CD8-positive, alpha-beta memory T cell (primary cell): ENCODE measurements at regions not wholly inside any gene's neighbourhood (a gene's known extent, or its start where the extent isn't known, plus 50 kb on each side); places are given as distances from the start of the nearest gene placed in this dataset.
"Not testable (repeated sequence)": the region's sequence is repeated elsewhere in the genome, so short reads cannot be mapped to it uniquely, and the experiment has no call there.

Experiments used
- CTCF ChIA-PET: fragments of 350-600 bp; sonication (Branson Sonifier 250); formaldehyde crosslinking; loops from one replicate; lab custom pipeline; 2021; ENCODE audit warnings: antibody characterized with exemption; lab: Charles Lee
- POLR2A ChIA-PET: fragments of 350-600 bp; sonication (Branson Sonifier 250); formaldehyde crosslinking; loops from one replicate; lab custom pipeline; 2021; ENCODE audit warnings: antibody characterized with exemption; lab: Charles Lee
- DNase-seq, 5 donors: peaks; one replicate each; pipeline versions ENCODE4 v3.0.0 to v3.0.0-alpha.2; 2020 to 2022; ENCODE audit warnings: mixed read lengths in 1 of 5
- H3K27ac ChIP-seq: one replicate; pipeline ENCODE4 v1.7.0; 2013; ENCODE audit warnings: low read depth, mild to moderate bottlenecking, low read length, moderate library complexity
- H3K27me3 ChIP-seq: 2 replicates; pipeline ENCODE4 v1.7.0; 2013; ENCODE audit warnings: low read length, mild to moderate bottlenecking; ENCODE audit not compliant: insufficient read depth, poor library complexity, severe bottlenecking
- H3K36me3 ChIP-seq: 2 replicates; pipeline ENCODE4 v1.7.0; 2013; ENCODE audit warnings: mild to moderate bottlenecking, low read length, moderate library complexity; ENCODE audit not compliant: insufficient read depth
- H3K4me1 ChIP-seq: 2 replicates; pipeline ENCODE4 v1.7.0; 2013; ENCODE audit warnings: mild to moderate bottlenecking, low read length, moderate library complexity; ENCODE audit not compliant: insufficient read depth
- H3K4me3 ChIP-seq: 2 replicates; pipeline ENCODE4 v1.7.0; 2013; ENCODE audit warnings: mild to moderate bottlenecking, low read length
- H3K9me3 ChIP-seq: 2 replicates; pipeline ENCODE4 v1.7.0; 2013; ENCODE audit warnings: mild to moderate bottlenecking, low read length
- H3K27ac Mint-ChIP-seq, 8 donors: one replicate each; pipeline ENCODE4 v1.8.0; 2020 to 2021; ENCODE audit warnings: mixed read lengths in 8 of 8, mild to moderate bottlenecking in 6 of 8, inconsistent platforms in 3 of 8, moderate library complexity in 3 of 8
- H3K27me3 Mint-ChIP-seq, 2 donors: one replicate each; pipeline ENCODE4 v1.8.0; 2020 to 2021; ENCODE audit warnings: mixed read lengths in 2 of 2, mild to moderate bottlenecking in 1 of 2, moderate library complexity in 1 of 2
- H3K36me3 Mint-ChIP-seq, 3 donors: one replicate each; pipeline ENCODE4 v1.8.0; 2020 to 2021; ENCODE audit warnings: mixed read lengths in 3 of 3, inconsistent platforms in 1 of 3, mild to moderate bottlenecking in 1 of 3
- H3K4me1 Mint-ChIP-seq, 3 donors: one replicate each; pipeline ENCODE4 v1.8.0; 2020 to 2021; ENCODE audit warnings: mixed read lengths in 3 of 3, inconsistent platforms in 1 of 3, mild to moderate bottlenecking in 1 of 3
- H3K4me3 Mint-ChIP-seq, 7 donors: one replicate each; pipeline ENCODE4 v1.8.0; 2020 to 2021; ENCODE audit warnings: mixed read lengths in 7 of 7, mild to moderate bottlenecking in 6 of 7, moderate library complexity in 4 of 7, inconsistent platforms in 2 of 7
- H3K9me3 Mint-ChIP-seq, 5 donors: one replicate each; pipeline ENCODE4 v1.8.0; 2020 to 2022; ENCODE audit warnings: mixed read lengths in 5 of 5, mild to moderate bottlenecking in 3 of 5, moderate library complexity in 2 of 5, inconsistent platforms in 1 of 5

DNA sequence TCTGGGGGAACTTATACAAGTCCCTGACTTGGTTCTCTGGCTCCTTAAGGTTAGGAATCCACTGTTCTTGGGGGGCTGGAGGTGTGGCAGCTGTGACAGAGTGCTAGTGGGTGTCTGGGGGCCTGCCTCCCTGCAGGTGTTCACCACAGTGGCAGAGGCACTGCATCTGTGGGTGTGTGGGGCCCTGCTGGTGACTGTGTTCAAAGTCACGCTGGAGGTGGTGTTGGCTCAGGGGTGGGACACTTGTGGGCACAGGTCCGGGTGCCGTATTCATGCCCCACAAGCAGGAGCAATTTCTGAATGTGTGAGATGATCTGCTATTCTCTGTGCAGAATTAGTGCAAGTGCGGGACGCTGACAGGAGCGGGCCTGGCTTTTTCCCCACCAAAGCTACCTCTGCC is 152.5 kb downstream of the POTEB start:
- H3K27ac ChIP-seq, H3K4me1 ChIP-seq, H3K36me3 Mint-ChIP-seq, H3K9me3 Mint-ChIP-seq, H3K4me3 Mint-ChIP-seq, CTCF ChIA-PET, H3K4me3 ChIP-seq, H3K36me3 ChIP-seq, POLR2A ChIA-PET, H3K4me1 Mint-ChIP-seq, H3K27me3 Mint-ChIP-seq, H3K27ac Mint-ChIP-seq, H3K9me3 ChIP-seq, H3K27me3 ChIP-seq: not testable (repeated sequence)
- DNase-seq, result peak in 1 of 5 donors; percentile 19

DNA sequence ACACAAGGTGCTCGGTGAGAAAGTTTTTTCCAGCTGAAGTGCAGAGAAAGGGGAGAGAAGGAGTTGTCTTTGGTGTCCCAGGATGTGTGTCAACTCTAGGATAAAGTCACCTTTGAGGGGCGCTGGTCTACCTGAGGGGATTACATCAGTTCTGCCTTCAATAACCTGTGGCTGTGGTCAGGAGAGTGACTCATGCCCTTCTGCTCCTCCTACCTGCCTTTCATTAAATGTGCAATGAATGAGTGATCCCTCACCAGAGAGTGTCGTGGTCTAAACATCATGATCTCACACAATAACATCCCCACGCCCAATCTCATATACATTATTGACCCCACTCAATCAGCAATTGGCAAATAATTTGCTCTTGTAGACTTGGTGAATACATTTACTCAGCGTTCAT is 156.4 kb downstream of the POTEB start:
- H3K36me3 Mint-ChIP-seq, H3K27ac Mint-ChIP-seq, H3K4me3 ChIP-seq, H3K27me3 Mint-ChIP-seq, DNase-seq, H3K4me3 Mint-ChIP-seq, CTCF ChIA-PET, H3K36me3 ChIP-seq, H3K4me1 Mint-ChIP-seq, POLR2A ChIA-PET, H3K9me3 Mint-ChIP-seq, H3K27me3 ChIP-seq, H3K9me3 ChIP-seq, H3K4me1 ChIP-seq, H3K27ac ChIP-seq: not testable (repeated sequence)

DNA sequence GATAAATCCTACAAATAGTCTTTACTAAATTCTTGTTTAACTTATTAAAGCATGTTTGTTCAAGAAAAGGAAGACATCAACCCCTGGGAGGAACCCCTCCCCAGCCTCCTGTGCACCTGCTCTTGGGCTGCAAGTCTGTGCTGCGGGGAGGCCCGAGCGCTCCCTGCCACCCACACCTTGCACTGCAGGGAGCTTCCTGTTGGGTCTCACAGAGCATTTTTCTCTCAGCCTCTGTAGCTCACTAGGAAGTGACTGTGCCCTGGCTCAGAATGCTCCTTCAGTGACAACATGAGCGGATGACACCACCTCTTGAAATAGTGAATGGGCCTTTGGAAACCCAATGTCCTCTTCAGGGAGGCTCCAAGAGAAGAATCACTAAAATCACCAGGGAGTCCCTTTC is 158.8 kb downstream of the POTEB start:
- H3K4me3 Mint-ChIP-seq, H3K27ac Mint-ChIP-seq, H3K9me3 Mint-ChIP-seq, H3K27me3 Mint-ChIP-seq, H3K4me3 ChIP-seq, POLR2A ChIA-PET, H3K27ac ChIP-seq, H3K36me3 Mint-ChIP-seq, H3K4me1 Mint-ChIP-seq, H3K27me3 ChIP-seq, H3K9me3 ChIP-seq, H3K36me3 ChIP-seq, H3K4me1 ChIP-seq, CTCF ChIA-PET, DNase-seq: not testable (repeated sequence)

DNA sequence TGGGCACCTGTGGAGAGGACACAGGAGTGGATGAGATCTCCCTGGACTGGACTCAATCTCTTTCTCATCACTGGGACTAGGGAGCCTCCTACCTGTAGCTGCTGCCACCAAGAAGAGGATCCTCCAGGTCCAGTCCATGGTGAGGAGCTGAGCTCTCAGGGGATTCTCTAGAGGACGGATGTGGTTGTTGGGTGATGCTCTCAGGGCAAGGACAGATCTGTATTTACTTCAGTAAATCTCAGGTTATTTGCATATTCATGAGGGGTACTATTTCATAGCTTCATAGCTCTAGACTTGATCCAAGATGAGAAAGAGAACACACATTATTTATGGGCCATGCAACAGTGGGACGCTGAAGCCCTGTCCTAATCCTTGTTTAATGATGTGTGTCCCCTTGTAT is 159.4 kb downstream of the POTEB start:
- H3K27me3 ChIP-seq, H3K36me3 Mint-ChIP-seq, CTCF ChIA-PET, DNase-seq, H3K4me1 Mint-ChIP-seq, H3K4me3 ChIP-seq, H3K9me3 Mint-ChIP-seq, H3K4me1 ChIP-seq, H3K27me3 Mint-ChIP-seq, H3K9me3 ChIP-seq, H3K4me3 Mint-ChIP-seq, H3K27ac ChIP-seq, POLR2A ChIA-PET, H3K27ac Mint-ChIP-seq, H3K36me3 ChIP-seq: not testable (repeated sequence)

DNA sequence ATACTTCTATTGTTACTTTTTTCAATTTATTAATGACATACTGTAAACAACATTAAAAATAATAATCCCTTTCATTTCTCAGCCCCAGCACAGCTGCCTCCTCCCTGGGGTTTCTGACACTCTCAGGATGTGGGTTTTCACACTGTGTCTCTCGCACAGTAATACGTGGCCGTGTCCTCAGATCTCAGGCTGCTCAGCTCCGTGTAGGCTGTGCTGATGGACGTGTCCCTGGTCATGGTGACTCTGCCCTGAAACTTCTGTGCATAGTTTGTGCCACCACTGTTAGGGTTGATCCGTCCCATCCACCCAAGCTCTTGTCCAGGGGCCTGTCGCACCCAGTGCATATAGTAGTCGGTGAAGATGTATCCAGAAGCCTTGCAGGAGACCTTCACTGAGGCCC is 159.9 kb downstream of the POTEB start:
- H3K4me1 ChIP-seq, CTCF ChIA-PET, H3K4me3 Mint-ChIP-seq, H3K4me1 Mint-ChIP-seq, H3K27me3 Mint-ChIP-seq, H3K27ac ChIP-seq, H3K36me3 ChIP-seq, H3K36me3 Mint-ChIP-seq, H3K27me3 ChIP-seq, DNase-seq, H3K9me3 Mint-ChIP-seq, H3K27ac Mint-ChIP-seq, POLR2A ChIA-PET, H3K4me3 ChIP-seq, H3K9me3 ChIP-seq: not testable (repeated sequence)

DNA sequence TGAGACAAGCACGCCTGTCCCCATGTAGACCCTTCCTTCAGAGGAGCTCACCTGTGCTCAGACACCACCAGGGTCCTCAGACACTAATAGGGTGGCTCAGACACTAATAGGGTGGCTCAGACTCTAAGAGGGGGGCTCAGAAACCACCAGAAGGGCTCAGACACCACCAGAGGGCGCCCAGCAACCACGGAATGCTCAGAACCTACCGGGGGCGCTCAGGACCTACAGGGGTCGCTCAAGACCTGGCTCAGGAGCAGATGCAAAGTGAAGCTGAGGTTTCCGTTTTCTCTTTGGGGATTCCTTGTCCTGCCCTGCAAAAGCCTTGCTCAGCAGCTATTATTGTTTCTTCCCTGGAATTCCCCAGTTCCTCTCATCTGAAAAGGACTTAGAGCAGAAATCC is 172.1 kb downstream of the POTEB start:
- H3K9me3 Mint-ChIP-seq, H3K27ac Mint-ChIP-seq, POLR2A ChIA-PET, H3K4me3 ChIP-seq, H3K4me3 Mint-ChIP-seq, H3K4me1 ChIP-seq, DNase-seq, H3K36me3 ChIP-seq, H3K27me3 Mint-ChIP-seq, CTCF ChIA-PET, H3K4me1 Mint-ChIP-seq, H3K9me3 ChIP-seq, H3K27me3 ChIP-seq, H3K36me3 Mint-ChIP-seq, H3K27ac ChIP-seq: not testable (repeated sequence)

DNA sequence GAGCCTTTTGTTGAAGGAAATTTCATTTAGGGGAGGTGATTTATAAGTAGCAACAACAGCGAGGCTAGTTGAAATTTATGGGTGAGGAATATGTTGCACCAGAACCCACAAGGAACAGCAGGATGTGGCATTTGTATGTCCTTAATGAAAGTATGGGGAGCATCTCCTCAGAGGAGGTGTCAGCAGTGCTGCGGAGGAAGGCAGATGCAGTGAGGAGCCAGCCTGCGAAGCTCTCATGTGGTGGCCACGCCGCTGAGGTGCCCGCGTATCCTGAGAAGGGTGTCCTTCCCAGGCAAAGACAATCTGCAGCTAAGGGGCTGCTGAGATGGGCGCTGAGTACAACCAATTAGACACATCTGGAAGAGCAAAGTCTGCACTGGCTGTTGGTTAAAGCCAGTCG is 178.9 kb downstream of the POTEB start:
- H3K27ac Mint-ChIP-seq, H3K36me3 ChIP-seq, H3K9me3 ChIP-seq, DNase-seq, H3K4me1 Mint-ChIP-seq, H3K27me3 ChIP-seq, H3K4me1 ChIP-seq, H3K9me3 Mint-ChIP-seq, H3K27me3 Mint-ChIP-seq, H3K4me3 ChIP-seq, H3K36me3 Mint-ChIP-seq, H3K27ac ChIP-seq, POLR2A ChIA-PET, CTCF ChIA-PET, H3K4me3 Mint-ChIP-seq: not testable (repeated sequence)

DNA sequence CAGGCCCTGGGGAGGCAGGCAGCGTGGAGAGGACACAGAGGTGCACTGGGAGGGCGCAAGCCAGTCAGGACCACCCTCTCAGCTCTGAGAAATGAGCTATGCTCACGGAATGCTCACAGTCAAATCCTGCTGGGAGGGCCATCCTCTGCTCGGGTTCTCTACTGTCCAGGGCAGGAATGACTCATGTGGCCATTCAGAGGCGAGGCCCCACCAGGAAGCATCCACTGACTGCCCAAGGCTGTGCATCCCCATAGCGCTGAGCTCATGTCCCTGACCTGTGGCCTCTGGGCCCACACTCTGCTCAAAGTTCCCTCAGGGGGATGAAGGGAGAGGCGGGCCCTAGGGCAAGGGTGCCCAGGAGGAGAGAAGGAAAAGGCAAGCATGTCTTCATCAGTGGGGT is 182.4 kb downstream of the POTEB start:
- H3K27ac Mint-ChIP-seq, H3K4me1 ChIP-seq, H3K9me3 Mint-ChIP-seq, H3K27ac ChIP-seq, H3K27me3 Mint-ChIP-seq, DNase-seq, H3K36me3 ChIP-seq, H3K4me3 ChIP-seq, H3K4me1 Mint-ChIP-seq, CTCF ChIA-PET, H3K36me3 Mint-ChIP-seq, H3K27me3 ChIP-seq, H3K9me3 ChIP-seq, POLR2A ChIA-PET, H3K4me3 Mint-ChIP-seq: not testable (repeated sequence)

DNA sequence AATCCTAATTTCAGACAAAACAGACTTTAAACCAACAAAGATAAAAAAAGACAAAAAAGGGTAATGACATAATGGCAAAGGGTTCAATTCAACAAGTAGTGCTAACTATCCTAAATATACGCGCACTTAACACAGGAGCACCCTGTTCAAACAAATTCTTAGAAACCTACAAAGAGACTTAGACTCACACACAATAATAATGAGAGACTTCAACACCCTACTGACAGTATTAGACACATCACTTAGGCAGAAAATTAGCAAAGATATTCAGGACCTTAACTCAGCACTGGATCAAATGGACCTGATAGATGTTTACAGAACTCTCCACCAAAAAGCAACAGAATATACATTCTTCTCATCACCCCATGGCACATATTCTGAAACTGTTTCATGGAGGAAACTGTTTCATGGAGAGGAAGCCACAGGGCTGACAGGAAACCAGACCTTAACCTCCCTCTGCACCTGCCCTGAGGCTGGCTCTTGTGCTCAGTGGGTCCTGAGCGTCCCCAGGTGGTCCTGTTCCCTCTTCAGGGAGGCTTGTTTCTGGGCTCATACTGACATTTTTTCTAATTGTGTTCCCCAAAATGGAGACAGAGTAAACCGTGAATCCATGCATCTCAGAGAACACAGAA is 184.9 kb downstream of the POTEB start:
- POLR2A ChIA-PET, H3K4me3 ChIP-seq, H3K36me3 Mint-ChIP-seq, H3K27ac Mint-ChIP-seq, CTCF ChIA-PET, H3K4me1 Mint-ChIP-seq, H3K36me3 ChIP-seq, H3K9me3 Mint-ChIP-seq, DNase-seq, H3K9me3 ChIP-seq, H3K27me3 ChIP-seq, H3K27me3 Mint-ChIP-seq, H3K4me1 ChIP-seq, H3K27ac ChIP-seq, H3K4me3 Mint-ChIP-seq: not testable (repeated sequence)
